Glomerular visceral epithelial cell (primary cell): ENCODE measurements at regions not wholly inside any gene's neighbourhood (a gene's known extent, or its start where the extent isn't known, plus 50 kb on each side); places are given as distances from the start of the nearest gene placed in this dataset.
A peak's percentile ranks its signal among the peaks of the same experiment; 100 is the strongest.

Source experiments
- DNase-seq: peaks from one replicate; pipeline ENCODE4 v3.0.0-alpha.2; 2016; ENCODE audit errors: extremely low spot score

GRCh38 chr1:220363196-220363837, 91.1 kb upstream of the RAB3GAP2 start:
- no peak for DNase-seq

- no peak for DNase-seq
Measured at GRCh38 chr1:220356981-220357850, 85.0 kb upstream of the RAB3GAP2 start.

- no peak for DNase-seq
Measured at GRCh38 chr1:220353229-220354012, 81.2 kb upstream of the RAB3GAP2 start.

GRCh38 chr1:220348211-220348610, 76.0 kb upstream of the RAB3GAP2 start:
- no peak for DNase-seq

GRCh38 chr1:220347654-220348175, 75.5 kb upstream of the RAB3GAP2 start:
- no peak for DNase-seq

- DNase-seq, result no peak
Measured at GRCh38 chr1:220344745-220345144, 72.5 kb upstream of the RAB3GAP2 start.

GRCh38 chr1:220342853-220343252, 70.6 kb upstream of the RAB3GAP2 start:
- DNase-seq, result no peak

GRCh38 chr1:220341126-220341525, 68.9 kb upstream of the RAB3GAP2 start:
- DNase-seq, result no peak

GRCh38 chr1:220339581-220339980, 67.3 kb upstream of the RAB3GAP2 start:
- no peak for DNase-seq

- no peak for DNase-seq
Measured at GRCh38 chr1:220338759-220339158, 66.5 kb upstream of the RAB3GAP2 start.

- DNase-seq, result no peak
Measured at GRCh38 chr1:220336391-220337031, 64.3 kb upstream of the RAB3GAP2 start.

- DNase-seq, result peak; percentile 9
Measured at GRCh38 chr1:220335668-220336067, 63.4 kb upstream of the RAB3GAP2 start.

- no peak for DNase-seq
Measured at GRCh38 chr1:220331318-220331717, 59.1 kb upstream of the RAB3GAP2 start.

GRCh38 chr1:220330265-220330664, 58.0 kb upstream of the RAB3GAP2 start:
- no peak for DNase-seq

GRCh38 chr1:220327106-220327505, 54.9 kb upstream of the RAB3GAP2 start:
- no peak for DNase-seq

GRCh38 chr1:220326578-220326977, 54.3 kb upstream of the RAB3GAP2 start:
- no peak for DNase-seq

- DNase-seq, result no peak
Measured at GRCh38 chr1:220325306-220325995, 53.2 kb upstream of the RAB3GAP2 start.

- no peak for DNase-seq
Measured at GRCh38 chr1:220323717-220324116, 51.5 kb upstream of the RAB3GAP2 start.

GRCh38 chr1:220322570-220322969, 50.3 kb upstream of the RAB3GAP2 start:
- DNase-seq, result no peak
